G401 (cell line): ENCODE measurements at regions not wholly inside any gene's neighbourhood (a gene's known extent, or its start where the extent isn't known, plus 50 kb on each side); places are given as distances from the start of the nearest gene placed in this dataset.

Source experiments
- DNase-seq: peaks from one replicate; pipeline ENCODE4 v3.0.0-alpha.2; 2015; ENCODE audit warnings: low spot score
- in situ Hi-C: cut with HindIII; loops from 2 replicates; pipeline ENCODE4 v1.10.0; 2016; ENCODE audit warnings: low sequenced_read_pairs, mixed read lengths

DNA sequence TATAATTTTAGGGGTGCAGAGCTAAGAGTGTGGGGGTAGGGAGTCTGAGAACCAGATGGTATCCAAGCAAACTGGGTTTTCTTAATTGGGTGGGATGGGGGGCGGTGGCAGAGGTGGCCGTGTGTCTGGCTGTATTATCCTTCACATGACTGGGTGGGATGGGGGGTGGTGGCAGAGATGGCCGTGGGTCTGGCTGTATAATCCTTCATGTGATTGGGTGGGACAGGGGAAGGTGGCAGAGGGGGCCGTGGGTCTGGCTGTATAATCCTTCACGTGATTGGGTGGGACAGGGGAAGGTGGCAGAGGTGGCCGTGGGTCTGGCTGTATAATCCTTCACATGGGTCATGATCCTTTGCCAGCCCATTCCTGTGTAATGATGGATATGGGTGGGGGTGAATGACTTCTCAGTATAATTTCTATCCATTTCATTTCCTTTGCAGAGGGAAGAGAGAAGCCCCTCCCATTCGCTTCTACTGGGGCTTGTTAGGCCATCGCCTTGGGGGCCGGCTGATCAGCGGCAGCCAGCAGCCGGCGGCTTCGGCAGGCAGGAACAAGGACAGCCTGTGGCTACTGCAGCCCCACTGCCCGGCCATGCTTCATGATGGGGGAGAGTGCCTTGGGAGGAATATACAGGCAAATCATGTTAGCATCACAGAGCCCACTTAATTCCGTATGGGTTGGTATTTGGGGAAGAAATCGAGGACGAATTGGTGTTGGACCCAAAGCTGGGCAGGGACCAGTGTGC lies 179.6 kb upstream of the MKI67 start:
- in situ Hi-C loops: no loop called here

DNA sequence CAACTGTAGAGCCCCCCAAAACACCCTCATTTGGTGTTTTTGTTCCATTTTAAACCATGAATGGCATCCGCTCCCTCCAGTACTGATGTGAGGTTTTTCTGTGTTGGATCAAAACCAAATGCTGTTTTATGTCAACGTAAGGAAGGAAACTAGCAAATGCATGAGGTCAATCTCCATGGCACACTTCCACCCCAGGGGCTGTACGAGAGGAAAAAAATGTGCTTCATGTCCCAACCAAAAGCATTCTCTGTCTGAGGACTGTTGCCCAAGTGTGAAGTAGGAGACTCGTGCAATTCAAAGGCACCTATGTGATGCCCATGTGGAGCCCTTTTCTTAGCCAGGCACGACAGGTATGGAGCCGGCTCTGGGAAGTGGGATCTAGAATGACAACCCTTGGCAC lies 180.3 kb upstream of the MKI67 start:
- DNase-seq: no peak
- in situ Hi-C loops: no loop called here

More for the DNA sequence above, 179.6 kb upstream of the MKI67 start:
- DNase-seq: no peak

DNA sequence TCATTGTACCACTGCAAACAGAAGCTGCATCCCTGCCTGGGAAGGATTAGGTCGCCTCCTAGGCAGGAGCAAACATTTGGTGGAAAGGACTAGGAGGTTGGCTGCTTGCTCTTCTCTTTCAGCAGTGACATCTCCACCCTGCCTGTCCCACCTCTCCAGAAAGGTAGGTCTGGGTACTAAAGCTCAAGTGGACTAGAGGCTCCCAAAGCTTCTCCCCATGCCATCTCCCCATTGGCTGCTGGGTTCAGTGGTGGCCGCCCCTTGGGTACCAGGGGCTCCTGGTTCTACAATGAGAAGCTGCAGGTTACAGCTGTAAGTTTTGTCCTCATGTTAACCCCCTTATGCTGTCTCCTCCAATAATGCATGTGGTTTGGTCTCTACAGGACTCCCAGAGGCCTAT lies 180.7 kb upstream of the MKI67 start:
- in situ Hi-C loops: no loop called here
- no peak for DNase-seq

GRCh38 chr10:128307820-128308219 lies 181.6 kb upstream of the MKI67 start:
- DNase-seq: no peak
- in situ Hi-C loops: no loop called here

- DNase-seq: no peak
- in situ Hi-C loops: no loop called here
Observed at GRCh38 chr10:128310971-128311658, 184.9 kb upstream of the MKI67 start.

GRCh38 chr10:128312250-128312649 lies 186.0 kb upstream of the MKI67 start:
- in situ Hi-C loops: no loop called here
- DNase-seq: no peak

DNA sequence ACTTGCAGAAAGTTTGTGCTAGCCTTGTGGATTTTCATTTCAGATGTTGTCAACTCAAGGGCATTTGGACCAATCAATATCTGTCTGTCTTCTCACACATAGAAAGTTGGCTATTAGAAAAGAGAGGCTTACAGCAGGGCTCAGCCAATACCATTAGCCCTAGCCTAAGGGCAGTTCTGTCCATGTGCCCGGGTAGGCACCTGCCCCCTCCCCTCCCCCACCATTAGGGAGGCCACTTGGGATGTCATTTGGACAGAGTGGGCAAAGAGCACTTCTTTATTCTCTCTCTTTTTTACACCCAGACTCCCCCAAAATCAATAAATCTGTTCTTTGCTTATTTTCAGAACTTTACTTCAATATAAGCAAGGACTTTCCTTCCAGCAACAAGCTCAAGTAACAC lies 188.5 kb upstream of the MKI67 start:
- in situ Hi-C loops: no loop called here
- DNase-seq: no peak

- no peak for DNase-seq
- in situ Hi-C loops: no loop called here
Observed at GRCh38 chr10:128316121-128316726, 190.0 kb upstream of the MKI67 start.

GRCh38 chr10:128316925-128317324 lies 190.7 kb upstream of the MKI67 start:
- DNase-seq: no peak
- in situ Hi-C loops: no loop called here

DNA sequence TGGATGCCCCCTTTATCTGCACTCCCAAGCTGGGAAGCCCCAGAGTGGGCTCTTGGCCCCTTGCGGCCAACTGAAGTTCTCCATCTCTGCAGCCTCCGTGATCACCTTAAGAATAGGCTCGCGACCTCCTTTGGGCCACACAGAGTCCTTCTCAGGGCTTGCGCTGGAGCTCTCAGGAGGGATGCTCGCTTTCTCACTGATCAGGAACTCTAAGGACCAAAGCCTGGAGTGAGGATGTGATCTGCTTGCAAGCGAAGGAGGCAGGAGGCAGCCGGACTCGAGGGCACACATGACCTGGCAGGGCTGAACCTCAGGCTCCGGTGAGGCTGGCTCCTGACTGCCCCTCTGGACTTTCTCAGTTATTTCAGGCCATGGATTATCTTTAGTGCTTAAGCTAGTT lies 192.1 kb upstream of the MKI67 start:
- no peak for DNase-seq
- in situ Hi-C loops: no loop called here

- in situ Hi-C loops: no loop called here
- no peak for DNase-seq
Observed at GRCh38 chr10:128318913-128319312, 192.7 kb upstream of the MKI67 start.

DNA sequence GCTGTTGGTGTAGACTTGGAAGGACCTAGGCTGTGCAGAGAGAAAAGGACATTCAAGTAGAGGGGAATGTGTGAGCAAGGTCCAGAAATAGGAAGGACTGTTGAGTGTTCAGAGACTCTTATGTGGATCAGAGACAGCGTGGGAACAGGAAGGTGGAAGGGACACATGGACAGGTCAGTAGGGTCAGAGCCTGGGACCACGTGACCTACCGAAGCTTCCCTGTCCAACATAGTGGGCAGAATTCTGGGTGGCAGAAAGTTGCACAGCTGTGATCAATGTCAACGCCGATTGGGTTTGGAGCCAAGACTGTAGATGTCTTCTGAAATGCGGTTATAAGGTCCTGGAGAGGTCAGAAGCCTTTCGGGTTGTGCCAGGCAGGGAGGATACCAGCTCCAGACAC lies 195.9 kb upstream of the MKI67 start:
- DNase-seq: no peak
- in situ Hi-C loops: no loop called here

DNA sequence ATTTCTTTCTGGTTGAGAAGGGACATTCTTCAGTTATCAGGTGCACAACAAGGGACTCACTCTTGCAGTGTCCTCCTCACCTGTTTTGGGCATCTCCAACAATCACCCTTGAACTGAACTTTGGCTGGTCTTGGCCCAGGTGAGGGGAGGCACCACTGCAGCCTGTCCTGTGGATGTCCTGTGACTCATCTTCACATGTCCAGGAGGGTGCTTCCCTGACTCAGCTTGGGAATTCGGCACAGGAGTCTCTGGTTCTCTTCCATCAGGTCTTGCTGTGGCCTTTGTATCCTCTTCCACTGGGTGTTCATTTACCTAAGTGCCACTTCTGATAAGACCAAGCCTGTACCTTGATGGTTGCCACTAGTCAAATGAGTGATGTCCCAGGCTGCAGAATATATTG lies 196.7 kb upstream of the MKI67 start:
- DNase-seq: no peak
- in situ Hi-C loops: no loop called here

DNA sequence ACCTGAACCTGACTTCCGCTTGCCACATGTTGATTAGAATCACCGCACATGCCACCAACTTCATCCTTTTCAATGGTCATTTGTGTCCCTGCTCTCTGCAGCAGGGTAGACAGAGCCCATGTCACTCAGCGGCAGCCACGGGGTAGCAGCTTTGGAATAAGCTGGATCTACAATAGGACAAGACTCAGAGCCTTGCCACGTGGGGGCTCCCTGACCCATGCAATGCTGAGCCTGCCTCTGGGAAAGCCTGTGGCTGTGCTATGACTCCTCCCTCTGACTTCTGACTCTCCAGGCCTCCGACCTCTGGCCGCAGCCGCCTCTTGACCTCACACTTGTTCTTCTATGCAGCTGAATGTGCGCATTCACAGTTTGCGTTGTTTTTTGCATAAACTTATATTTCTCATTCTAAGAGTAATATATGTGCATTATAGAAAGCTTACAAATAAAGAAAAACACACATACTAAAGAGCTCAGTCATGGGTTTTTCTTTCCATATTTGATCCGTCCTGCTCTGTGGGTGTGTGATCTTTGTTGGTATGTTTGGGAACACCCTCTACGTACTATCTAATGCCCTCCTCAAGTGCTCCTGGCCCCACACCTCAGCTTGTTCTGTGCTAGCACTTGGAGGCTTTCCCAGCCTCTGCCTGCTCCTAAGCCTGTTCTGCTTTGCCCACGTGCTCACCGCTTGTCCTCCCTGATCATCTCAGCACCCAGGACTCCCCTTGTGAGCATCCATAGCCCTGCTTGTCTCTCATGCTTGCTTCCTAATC lies 198.0 kb upstream of the MKI67 start:
- in situ Hi-C loops: no loop called here
- DNase-seq: no peak

DNA sequence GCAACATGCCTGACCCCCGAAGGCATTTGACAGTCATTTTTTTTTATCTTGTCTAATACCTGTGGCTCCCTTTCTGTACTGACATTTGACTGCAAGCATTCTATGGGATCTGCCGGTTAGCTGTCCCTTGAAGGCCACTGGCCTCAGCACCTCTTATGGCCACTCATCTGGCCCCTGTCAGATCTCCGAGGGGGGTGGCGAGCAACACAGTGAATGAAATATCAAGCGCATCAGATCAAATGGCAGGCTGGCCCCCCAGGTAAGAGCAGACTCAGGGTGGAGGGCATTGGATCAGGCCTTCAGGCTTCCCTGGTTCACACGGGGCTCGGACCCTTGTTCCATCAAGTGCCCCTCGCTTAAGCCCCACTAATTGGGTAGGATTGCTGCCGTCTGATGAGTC lies 199.6 kb upstream of the MKI67 start:
- in situ Hi-C loops: no loop called here

DNA sequence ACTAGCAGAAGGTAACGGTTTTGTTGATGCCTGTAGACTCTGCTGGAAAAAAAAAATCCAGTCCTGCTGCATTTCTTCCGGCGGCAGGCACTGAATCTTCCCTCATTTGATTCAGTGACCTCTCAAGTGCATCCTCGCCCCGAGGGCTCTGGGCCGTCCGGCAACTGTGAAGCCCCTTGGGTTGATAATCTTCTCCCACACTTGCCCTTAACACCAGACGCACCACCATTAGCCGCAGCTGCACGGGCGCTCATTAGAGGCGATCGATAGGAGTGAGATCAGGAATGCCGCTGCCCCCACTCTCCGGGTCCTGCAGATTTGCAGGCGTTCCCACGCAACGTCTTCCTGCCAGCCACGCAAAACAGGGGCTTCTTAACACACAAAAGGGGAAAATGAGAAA lies 200.0 kb upstream of the MKI67 start:
- in situ Hi-C loops: no loop called here
- no peak for DNase-seq

More for the DNA sequence above, 199.6 kb upstream of the MKI67 start:
- DNase-seq: no peak

DNA sequence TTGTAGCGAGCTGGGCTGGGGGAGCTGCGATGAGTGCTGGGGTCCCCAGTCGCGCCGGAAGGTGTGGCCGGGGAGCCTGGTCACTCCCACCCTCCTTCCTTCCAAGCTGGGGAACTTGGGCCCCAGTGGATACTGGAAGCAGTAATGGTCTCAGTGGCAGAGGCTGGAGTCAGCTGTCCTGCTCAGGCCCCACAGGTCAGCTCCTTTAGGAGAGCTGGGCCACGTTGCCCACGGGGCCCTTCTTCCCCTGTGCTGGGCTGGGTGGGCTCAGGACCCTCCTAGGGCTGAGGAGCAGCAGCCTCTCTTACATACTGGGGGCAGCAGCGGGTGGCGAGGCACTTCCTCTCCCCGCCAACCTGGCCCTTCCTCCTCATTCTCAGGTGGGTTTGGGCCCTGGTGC lies 200.6 kb upstream of the MKI67 start:
- in situ Hi-C loops: no loop called here
- no peak for DNase-seq

DNA sequence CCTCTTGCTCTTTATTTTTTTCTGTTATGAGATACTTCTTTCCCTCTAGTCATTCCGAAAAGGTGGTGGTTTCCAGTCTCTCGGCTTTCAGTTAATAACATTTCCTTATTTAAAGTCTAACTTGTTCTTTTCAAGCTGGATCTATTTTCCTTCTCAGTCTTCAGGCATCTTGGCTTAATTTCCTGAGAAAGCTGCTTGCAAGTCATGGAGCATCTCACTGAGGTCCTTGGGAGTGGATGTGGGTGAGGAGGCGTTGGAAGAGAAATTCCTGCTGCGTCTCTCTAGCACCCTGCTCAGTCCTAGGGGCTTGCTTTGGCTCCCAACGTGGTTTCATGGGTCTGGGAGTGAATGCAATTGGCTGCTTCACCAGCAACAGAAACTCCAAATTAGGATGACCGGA lies 210.2 kb upstream of the MKI67 start:
- DNase-seq: no peak
- in situ Hi-C loops: no loop called here

DNA sequence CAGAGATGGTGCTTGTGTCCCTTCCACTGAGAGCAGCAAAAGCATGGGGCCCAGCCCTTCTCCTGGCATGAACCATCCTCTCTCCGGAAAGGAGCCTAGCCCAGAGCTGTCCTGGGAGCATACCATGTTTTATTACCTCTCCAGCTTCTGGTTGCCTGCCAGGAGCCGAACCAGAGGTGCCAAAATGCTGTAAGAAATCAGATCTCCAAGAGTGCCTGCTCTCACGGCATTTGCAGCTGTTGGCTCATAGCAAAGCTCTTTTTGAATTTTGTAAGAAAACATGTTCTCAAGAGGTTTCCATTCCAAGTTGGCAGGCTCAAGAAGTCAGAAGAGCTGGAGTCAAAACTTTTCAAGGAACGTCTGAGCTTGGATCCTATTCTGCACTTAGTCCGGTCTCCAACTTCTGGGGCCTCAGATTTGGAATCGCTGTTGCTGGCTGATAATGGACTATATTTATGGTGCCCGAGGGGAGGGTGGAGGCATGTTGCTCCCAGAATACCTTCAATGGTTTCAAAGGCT lies 211.7 kb upstream of the MKI67 start:
- in situ Hi-C loops: no loop called here

DNA sequence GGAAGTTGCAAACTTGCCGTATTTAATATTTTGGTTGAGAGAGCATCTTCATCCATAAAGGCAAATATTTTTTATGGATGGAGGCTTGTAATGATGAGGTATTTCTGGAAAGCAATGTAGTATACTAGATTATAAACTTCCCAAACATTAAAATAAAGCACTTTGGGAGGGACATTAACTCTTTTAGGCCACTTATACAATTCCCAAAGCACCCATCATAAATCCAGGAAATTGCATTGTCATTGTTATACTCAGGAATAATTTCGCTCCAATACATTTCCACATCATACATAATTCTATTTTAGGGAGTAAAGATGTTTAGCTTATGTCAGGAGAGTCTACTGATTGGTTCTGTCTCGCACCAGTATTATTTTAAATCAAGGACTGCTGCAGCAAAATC lies 212.7 kb upstream of the MKI67 start:
- in situ Hi-C loops: no loop called here
- no peak for DNase-seq

More for the DNA sequence above, 211.7 kb upstream of the MKI67 start:
- no peak for DNase-seq
